Spinal cord (tissue), 9 donors: ENCODE measurements at regions not wholly inside any gene's neighbourhood (a gene's known extent, or its start where the extent isn't known, plus 50 kb on each side); places are given as distances from the start of the nearest gene placed in this dataset.

Experiments
- DNase-seq, 6 donors: peaks; one replicate each; pipeline versions ENCODE4 v3.0.0 to v3.0.0-alpha.2; 2013 to 2015; ENCODE audit warnings: low spot score in 6 of 6, low read depth in 4 of 6
- H3K27ac ChIP-seq: one replicate; pipeline ENCODE4 v1.5.1; 2013; ENCODE audit warnings: low read depth, low read length, control low read depth
- H3K27me3 ChIP-seq: one replicate; pipeline ENCODE4 v1.6.1; 2013; ENCODE audit warnings: low read length; ENCODE audit not compliant: control insufficient read depth, insufficient read depth
- H3K36me3 ChIP-seq: one replicate; pipeline ENCODE4 v1.6.1; 2013; ENCODE audit warnings: low read length; ENCODE audit not compliant: control insufficient read depth, insufficient read depth
- H3K4me1 ChIP-seq: one replicate; pipeline ENCODE4 v1.6.1; 2013; ENCODE audit warnings: low read length; ENCODE audit not compliant: control insufficient read depth, insufficient read depth
- H3K4me3 ChIP-seq: one replicate; pipeline ENCODE4 v1.5.1; 2013; ENCODE audit warnings: low read depth, low read length, control low read depth
- H3K9me3 ChIP-seq: one replicate; pipeline ENCODE4 v1.6.1; 2013; ENCODE audit warnings: low read length; ENCODE audit not compliant: control insufficient read depth, insufficient read depth
- WGBS: methylation state at CpG from one replicate; pipeline ENCODE4 v1.1.5; 2013; ENCODE audit warnings: missing lambda C conversion rate; ENCODE audit not compliant: insufficient coverage; 5-methylcytosine and 5-hydroxymethylcytosine counted together
- donor health status: healthy.

DNA sequence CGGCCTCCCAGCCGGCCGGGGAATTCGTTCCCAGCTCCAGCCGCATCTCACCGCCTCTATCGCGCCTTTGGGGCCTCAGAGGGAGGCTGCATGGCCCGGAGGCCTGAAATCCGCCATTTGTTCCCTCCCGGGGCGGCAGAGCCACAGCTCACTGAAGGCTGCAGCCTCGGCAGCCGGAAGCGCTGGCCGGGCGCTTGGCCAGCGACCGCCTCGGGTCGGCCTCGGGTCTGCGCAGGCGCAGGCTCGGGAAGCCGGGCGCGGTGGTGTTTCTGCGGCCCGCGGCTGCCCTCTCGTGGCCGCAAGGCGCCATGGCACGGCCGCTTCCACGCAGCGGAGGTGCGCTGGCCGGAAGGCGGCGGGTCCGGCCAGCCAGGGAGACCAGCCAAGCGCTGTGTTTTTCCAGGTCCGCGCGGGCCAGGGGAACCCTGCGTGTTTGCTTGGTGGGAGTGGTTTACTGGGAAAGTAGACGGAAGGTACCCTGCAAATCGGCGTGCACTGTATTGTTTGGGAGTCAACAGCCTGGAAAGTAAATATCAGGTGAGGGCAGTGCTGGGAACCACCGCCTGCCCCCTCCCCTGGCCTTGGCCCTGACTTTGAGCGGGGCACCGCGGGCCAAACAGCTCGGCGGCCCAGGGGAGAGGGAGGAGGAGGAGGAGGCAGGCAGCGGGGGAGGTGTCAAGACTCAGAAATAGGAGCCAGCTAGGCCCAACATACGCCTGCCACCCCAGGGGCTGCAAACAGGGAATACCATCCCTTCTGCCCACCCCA is 52.7 kb upstream of the CD34 start:
- Histone ChIP-seq H3K9me3 (no peaks in the 10 kb centered on the region), H3K4me1 (peaks cover 27% of the 10 kb centered on the region), H3K36me3 (no peaks in the 10 kb centered on the region), H3K27ac (peak overlapping the region; percentile 92), H3K4me3 (peak overlapping the region; percentile 67), H3K27me3 (peaks cover 7% of the 10 kb centered on the region)
- WGBS = 1% methylated on average over 57 of the region's 59 CpGs
- peak; percentile 74 to 97 (median 90) for DNase-seq

DNA sequence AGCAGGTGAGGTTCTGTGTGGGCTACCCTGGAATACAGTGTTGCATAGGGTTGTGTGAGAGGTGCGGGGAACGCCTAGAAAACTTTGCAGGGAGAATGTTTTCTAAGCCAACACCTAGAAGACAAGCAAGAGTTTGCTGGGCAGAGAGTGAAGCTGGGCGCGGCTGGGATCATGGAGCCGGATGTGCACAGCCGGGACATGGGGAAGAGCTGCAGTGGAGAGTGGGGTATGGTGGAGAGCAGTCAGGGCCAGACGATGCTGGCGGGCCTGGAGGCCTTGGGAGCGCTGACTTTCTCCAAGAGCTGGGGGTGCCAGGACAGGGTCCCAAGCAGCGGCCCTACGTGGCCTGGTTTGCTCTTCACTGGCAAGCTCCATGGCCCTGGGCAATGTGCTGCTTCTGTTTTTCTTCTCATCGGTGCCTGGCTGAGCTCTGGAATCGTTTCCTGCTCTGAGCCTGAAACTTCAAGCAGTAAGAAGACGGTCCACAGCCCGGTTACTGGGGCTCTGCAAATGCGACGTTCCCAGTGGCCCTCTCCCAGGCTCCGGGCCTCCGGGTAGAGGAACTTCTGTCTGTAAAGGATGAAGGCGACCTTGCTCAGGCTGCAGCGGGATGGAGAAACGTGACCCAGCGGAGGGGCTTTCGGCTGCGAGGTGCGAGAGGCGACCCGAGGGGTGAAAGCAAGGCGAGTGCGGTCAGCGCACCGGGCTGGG is 51.9 kb upstream of the CD34 start:
- Histone ChIP-seq H3K36me3 (no peaks in the 10 kb centered on the region), H3K4me1 (peaks cover 30% of the 10 kb centered on the region), H3K9me3 (no peaks in the 10 kb centered on the region), H3K4me3 (peak overlapping the region; percentile 67), H3K27ac (peak overlapping the region; percentile 92), H3K27me3 (peaks cover 12% of the 10 kb centered on the region)
- DNase-seq = peak in 1 of 6 donors; percentile 53
- 32% methylated on average over 32 of the region's 32 CpGs for WGBS
